ENCODE measurements at regions not wholly inside any gene's neighbourhood (a gene's known extent, or its start where the extent isn't known, plus 50 kb on each side); places are given as distances from the start of the nearest gene placed in this dataset.

DNA sequence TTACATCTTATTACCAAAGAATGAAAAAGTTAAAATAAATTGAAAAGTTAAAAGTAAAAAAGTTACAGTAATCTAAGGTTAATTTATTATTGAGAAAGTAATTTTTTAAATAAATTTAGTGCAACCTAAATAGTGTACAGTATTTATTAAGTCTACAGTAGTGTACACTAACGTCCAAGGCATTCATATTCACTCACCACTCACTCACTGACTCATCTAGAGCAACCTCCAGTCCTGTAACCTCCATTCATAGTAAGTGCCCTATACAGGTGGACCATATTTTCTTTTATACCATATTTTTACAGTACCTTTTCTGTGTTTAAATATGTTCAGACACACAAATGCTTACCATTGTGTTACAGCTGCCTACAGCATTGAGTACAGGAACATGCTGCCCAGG, 624.7 kb upstream of the NOX3 start:
- TF ChIP-seq POLR2A (IDR thresholded peaks at IDR 0.05; ENCODE audit: borderline replicate concordance, extremely low read depth, insufficient read depth, insufficient read length) (no peak), YY1 (IDR thresholded peaks at IDR 0.05; ENCODE audit: extremely low read depth, insufficient replicate concordance, low read depth, low read length) (no peak), RAD21 (IDR thresholded peaks at IDR 0.05; ENCODE audit: low read depth) (no peak), POLR2AphosphoS5 (IDR thresholded peaks at IDR 0.05; ENCODE audit: low read depth, low read length) (no peak), EGR1 (IDR thresholded peaks at IDR 0.05; ENCODE audit: low read depth) (no peak), EZH2 (IDR thresholded peaks at IDR 0.05) (no peak), CEBPB (IDR thresholded peaks at IDR 0.05; ENCODE audit: low read depth) (no peak), SP1 (IDR thresholded peaks at IDR 0.05; ENCODE audit: low read depth) (no peak), EZH2phosphoT487 (IDR thresholded peaks at IDR 0.05; ENCODE audit: borderline replicate concordance) (no peak), SRF (IDR thresholded peaks at IDR 0.05; ENCODE audit: low read depth) (no peak)
- TF ChIP-seq, protein P1, sequence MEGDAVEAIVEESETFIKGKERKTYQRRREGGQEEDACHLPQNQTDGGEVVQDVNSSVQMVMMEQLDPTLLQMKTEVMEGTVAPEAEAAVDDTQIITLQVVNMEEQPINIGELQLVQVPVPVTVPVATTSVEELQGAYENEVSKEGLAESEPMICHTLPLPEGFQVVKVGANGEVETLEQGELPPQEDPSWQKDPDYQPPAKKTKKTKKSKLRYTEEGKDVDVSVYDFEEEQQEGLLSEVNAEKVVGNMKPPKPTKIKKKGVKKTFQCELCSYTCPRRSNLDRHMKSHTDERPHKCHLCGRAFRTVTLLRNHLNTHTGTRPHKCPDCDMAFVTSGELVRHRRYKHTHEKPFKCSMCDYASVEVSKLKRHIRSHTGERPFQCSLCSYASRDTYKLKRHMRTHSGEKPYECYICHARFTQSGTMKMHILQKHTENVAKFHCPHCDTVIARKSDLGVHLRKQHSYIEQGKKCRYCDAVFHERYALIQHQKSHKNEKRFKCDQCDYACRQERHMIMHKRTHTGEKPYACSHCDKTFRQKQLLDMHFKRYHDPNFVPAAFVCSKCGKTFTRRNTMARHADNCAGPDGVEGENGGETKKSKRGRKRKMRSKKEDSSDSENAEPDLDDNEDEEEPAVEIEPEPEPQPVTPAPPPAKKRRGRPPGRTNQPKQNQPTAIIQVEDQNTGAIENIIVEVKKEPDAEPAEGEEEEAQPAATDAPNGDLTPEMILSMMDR (IDR thresholded peaks at IDR 0.05 in 2 of 3, conservative IDR thresholded peaks at IDR 0.05 in 1 of 3; ENCODE audit: borderline replicate concordance in 1 of 3, insufficient read depth in 1 of 3, low read depth in 2 of 3, low read length in 2 of 3), result no peak
- TF ChIP-seq, protein P2, sequence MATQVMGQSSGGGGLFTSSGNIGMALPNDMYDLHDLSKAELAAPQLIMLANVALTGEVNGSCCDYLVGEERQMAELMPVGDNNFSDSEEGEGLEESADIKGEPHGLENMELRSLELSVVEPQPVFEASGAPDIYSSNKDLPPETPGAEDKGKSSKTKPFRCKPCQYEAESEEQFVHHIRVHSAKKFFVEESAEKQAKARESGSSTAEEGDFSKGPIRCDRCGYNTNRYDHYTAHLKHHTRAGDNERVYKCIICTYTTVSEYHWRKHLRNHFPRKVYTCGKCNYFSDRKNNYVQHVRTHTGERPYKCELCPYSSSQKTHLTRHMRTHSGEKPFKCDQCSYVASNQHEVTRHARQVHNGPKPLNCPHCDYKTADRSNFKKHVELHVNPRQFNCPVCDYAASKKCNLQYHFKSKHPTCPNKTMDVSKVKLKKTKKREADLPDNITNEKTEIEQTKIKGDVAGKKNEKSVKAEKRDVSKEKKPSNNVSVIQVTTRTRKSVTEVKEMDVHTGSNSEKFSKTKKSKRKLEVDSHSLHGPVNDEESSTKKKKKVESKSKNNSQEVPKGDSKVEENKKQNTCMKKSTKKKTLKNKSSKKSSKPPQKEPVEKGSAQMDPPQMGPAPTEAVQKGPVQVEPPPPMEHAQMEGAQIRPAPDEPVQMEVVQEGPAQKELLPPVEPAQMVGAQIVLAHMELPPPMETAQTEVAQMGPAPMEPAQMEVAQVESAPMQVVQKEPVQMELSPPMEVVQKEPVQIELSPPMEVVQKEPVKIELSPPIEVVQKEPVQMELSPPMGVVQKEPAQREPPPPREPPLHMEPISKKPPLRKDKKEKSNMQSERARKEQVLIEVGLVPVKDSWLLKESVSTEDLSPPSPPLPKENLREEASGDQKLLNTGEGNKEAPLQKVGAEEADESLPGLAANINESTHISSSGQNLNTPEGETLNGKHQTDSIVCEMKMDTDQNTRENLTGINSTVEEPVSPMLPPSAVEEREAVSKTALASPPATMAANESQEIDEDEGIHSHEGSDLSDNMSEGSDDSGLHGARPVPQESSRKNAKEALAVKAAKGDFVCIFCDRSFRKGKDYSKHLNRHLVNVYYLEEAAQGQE (IDR thresholded peaks at IDR 0.05; ENCODE audit: low read depth), result no peak
- TF ChIP-seq, protein P3, sequence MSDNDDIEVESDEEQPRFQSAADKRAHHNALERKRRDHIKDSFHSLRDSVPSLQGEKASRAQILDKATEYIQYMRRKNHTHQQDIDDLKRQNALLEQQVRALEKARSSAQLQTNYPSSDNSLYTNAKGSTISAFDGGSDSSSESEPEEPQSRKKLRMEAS (IDR thresholded peaks at IDR 0.05), result no peak
- TF ChIP-seq, protein P4, sequence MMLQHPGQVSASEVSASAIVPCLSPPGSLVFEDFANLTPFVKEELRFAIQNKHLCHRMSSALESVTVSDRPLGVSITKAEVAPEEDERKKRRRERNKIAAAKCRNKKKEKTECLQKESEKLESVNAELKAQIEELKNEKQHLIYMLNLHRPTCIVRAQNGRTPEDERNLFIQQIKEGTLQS (IDR thresholded peaks at IDR 0.05), result no peak
